Right lobe of liver (tissue), 4 donors: ENCODE measurements at regions not wholly inside any gene's neighbourhood (a gene's known extent, or its start where the extent isn't known, plus 50 kb on each side); places are given as distances from the start of the nearest gene placed in this dataset.

Experiments used
- POLR2A ChIP-seq: fragments of 450-650 bp; IDR thresholded peaks from one replicate; pipeline ENCODE4 v1.6.1; 2017; ENCODE audit warnings: antibody characterized with exemption, mild to moderate bottlenecking
- TF ChIP-seq, protein P1 (sequence below), 4 donors: fragments of 200-600 bp in 3 of 4; fragments of 450-650 bp in 1 of 4; IDR thresholded peaks; one replicate each; pipeline versions ENCODE4 v1.5.1 to v1.8.0; 2016 to 2022; ENCODE audit warnings: antibody characterized with exemption in 4 of 4, mild to moderate bottlenecking in 2 of 4
- donor health status: DM: no; HTN: no; CAD: no.
- donor health status: DM: no; HTN: no; CAD: no.
- donor health status: DM: no; HTN: yes; CAD: no.

DNA sequence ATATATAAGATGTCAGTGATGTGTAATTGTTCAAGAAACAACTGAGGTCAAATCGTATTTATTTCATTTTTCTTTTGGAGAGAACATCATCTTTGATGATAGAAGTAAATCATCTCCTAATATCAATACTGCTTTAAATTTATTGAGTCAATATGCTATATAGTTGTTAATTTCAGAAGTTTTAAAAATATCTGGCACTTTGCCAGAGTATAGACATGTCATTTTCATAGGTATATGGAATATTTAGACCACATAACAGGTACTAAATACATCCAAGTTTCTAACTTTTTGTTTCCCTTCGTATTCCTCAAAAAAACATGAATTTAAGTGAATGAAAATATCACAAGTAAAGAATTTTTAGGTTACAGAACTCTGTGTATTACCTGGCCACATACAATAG is 577.8 kb downstream of the ARL4A start:
- TF ChIP-seq, protein P1, sequence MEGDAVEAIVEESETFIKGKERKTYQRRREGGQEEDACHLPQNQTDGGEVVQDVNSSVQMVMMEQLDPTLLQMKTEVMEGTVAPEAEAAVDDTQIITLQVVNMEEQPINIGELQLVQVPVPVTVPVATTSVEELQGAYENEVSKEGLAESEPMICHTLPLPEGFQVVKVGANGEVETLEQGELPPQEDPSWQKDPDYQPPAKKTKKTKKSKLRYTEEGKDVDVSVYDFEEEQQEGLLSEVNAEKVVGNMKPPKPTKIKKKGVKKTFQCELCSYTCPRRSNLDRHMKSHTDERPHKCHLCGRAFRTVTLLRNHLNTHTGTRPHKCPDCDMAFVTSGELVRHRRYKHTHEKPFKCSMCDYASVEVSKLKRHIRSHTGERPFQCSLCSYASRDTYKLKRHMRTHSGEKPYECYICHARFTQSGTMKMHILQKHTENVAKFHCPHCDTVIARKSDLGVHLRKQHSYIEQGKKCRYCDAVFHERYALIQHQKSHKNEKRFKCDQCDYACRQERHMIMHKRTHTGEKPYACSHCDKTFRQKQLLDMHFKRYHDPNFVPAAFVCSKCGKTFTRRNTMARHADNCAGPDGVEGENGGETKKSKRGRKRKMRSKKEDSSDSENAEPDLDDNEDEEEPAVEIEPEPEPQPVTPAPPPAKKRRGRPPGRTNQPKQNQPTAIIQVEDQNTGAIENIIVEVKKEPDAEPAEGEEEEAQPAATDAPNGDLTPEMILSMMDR (IDR thresholded peaks at IDR 0.05): no peak
- TF ChIP-seq POLR2A: no peak
